GM19468 (cell line): ENCODE measurements at regions not wholly inside any gene's neighbourhood (a gene's known extent, or its start where the extent isn't known, plus 50 kb on each side); places are given as distances from the start of the nearest gene placed in this dataset.
"Not testable (repeated sequence)": the region's sequence is repeated elsewhere in the genome, so short reads cannot be mapped to it uniquely, and the experiment has no call there.

Experiments
- ATAC-seq: cut with Tn5 transposase; IDR thresholded peaks from one replicate; pipeline ENCODE4 v1.9.1; 2021; ENCODE audit warnings: mild to moderate bottlenecking, moderate library complexity, moderate number of reproducible peaks; ENCODE audit not compliant: unreplicated experiment; ENCODE audit errors: extremely low read depth

DNA sequence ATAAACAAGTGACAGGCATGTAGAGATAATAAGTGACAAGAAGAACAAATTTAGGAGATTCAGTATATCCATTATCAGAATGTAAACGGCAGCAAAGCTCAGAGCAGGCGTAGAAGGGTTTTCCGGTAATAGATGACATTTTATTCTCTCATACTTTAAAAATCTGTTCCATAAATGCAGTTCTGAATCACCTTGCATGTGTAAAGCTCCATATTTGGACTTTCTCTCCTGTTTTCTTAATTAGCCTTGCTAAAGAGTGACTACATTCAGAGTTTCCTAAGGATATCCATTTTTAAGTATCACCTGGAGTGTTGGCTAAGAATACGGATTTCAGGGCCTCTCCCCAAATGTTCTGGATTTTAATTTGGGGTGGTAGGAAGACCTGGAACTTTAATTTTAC lies 122.0 kb downstream of the SPP2 start:
- ATAC-seq, result no peak

- ATAC-seq, result no peak
Observed at GRCh38 chr2:234172066-234172465, 121.6 kb downstream of the SPP2 start.

GRCh38 chr2:234171666-234172065 lies 121.2 kb downstream of the SPP2 start:
- ATAC-seq, result no peak

GRCh38 chr2:234169674-234170073 lies 119.2 kb downstream of the SPP2 start:
- ATAC-seq, result no peak

GRCh38 chr2:234168605-234169570 lies 118.4 kb downstream of the SPP2 start:
- ATAC-seq, result not testable (repeated sequence)

DNA sequence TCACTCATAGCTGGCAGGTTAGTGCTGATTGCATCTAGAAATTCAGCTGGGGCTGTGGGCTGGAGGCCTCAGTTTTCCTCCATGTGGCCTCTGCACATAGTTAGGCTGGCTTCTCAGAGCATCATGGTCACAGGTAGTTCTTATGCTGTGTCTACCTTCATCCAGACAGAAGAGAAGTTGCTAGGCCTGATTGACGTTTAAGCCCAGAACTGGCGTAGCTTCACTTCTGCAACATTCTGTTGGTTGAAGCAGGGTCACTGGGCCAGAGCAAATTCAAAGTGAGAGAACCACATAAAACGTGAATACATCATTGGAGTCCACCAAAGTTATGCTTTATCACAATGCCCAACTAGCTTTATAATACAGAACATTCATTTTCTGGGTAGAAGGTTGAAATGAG lies 116.0 kb downstream of the SPP2 start:
- no peak for ATAC-seq

DNA sequence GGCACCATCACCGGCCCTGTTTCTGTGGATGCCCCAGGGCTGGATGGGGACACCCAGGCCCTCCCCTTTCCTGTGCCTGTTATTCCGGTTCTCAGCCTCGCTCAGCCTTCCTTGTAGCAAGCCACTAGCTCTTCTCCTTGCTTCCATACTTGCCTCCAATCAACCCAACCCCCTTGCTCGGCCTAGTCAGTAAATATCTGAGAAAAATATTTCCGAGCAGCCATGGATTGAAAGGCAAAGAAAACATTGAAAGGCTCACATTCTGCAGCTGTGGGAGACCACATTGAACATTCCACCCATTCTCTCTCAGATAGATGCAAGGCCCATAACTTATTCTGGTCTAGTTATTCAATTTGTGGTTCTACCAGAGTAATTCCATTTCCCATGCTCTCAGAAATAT lies 114.9 kb downstream of the SPP2 start:
- no peak for ATAC-seq

DNA sequence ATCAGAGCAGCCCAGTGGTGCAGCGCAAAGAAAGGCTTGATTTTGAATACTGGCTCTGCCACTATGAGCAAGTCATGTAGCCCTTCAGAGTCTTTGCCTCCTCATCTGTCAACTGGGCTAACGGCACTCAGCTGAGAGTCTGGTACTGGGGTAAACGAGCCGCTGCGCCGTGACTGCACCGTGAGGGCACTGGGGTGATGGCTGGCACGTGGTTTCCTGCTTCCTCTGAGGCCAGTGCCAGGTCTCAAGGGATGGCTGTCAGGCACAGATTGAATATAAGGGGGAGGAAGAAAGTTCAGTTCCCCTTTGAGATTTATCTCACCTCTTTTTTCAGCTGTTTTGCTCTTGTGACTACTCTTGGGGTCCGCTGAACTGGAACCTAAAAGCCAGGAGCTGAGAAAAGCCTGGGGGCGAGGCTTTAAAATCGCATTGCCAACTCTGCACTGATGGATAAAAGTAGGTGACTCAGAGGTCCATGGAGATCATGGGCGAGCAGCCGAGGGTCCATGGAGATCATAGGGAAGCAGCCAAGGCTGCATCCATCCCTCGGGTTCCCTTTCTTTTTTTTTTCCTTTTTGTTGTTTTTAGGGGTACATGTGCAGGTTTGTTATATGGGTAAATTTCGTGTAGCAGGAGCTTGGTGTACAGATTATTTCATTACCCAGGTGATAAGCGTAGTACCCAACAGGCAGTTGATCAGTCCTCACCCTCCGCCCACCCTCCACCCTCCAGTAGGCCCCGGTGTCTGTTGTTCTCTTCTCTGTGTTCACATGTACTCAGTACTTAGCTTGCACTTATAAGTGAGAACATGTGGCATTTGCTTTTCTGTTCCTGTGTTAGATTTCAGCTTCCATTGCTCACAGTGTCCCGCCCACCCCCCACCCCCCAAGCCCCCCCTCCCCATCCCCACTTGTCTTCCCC lies 114.3 kb downstream of the SPP2 start:
- ATAC-seq, result no peak

GRCh38 chr2:234163510-234164045 lies 113.1 kb downstream of the SPP2 start:
- ATAC-seq, result no peak

GRCh38 chr2:234162861-234163260 lies 112.4 kb downstream of the SPP2 start:
- no peak for ATAC-seq

GRCh38 chr2:234161932-234162331 lies 111.4 kb downstream of the SPP2 start:
- no peak for ATAC-seq

DNA sequence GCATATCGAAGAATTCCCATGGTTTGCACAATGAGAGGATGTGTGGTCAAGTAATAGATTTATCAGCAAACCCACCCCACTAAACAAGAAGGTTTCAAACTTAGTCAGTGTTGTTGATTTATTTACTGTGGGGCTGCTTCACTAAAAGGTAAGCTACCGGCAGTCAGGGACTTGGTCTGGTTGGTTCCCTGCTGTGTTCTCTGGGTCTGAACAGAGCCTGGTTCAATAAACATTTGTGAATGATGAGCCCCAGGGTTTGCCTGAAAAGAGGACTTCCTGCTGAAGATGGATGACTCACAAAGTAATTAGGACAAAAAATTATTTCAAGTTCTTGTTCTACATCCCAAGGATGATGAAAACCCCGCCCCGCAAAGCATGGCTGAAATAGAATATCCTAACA lies 108.3 kb downstream of the SPP2 start:
- no peak for ATAC-seq

DNA sequence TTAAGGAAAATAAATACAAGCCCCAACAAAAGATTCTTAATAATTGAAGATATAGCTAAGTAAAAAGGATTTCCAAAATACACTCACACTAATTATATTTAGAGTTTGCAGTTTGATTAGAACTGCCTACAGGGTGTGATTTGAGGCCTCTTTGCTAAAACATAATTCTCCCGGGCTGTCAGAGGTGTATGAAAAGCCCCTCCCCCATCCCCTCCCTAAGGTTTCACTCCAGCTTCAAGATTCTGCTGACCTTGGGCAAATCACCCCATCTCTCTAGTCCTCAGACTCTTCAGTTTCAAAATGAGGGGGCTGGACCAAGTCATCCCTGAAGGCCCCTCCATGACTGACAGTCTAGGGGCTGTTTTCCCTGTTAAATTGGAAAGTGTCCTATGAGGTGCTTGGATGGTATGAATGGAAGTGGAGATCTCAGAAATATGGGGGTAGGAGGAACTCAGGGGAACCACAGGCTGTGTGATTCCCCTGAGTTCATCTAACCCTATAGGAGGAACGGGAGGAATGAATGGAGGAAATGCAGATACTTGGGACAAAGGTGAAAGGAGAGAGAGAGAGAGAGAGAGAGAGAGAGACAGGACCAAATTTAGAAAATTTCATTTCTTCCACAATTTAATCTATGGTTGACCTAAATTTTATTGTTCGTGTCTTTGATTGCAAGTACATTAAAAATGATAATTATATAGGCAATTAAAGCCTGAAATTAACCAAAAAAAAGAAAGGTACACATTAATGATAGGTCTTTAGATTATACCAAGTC lies 107.5 kb downstream of the SPP2 start:
- ATAC-seq, result no peak

DNA sequence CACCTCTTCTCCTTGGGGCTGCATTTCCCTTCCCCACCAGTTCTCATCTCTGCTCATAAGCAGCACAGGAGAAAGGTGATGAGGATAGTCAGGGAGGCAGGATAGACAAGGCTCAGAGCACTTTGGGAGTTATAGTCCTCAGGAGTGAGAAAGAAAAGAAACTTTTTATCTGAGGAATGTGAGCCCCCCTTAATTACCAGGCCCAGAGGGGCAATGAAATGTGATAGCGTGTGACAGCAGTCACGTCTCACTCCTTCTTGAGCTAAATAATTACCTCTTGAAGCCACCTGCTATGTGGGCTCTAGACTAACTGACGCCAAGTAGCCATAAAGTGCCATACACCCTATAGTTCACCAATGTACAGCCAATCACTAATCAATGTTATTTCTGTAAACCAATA lies 105.8 kb downstream of the SPP2 start:
- ATAC-seq, result no peak

GRCh38 chr2:234152835-234153234 lies 102.3 kb downstream of the SPP2 start:
- not testable (repeated sequence) for ATAC-seq

- ATAC-seq, result no peak
Observed at GRCh38 chr2:234147335-234147861, 96.9 kb downstream of the SPP2 start.

GRCh38 chr2:234146087-234146826 lies 95.8 kb downstream of the SPP2 start:
- no peak for ATAC-seq

DNA sequence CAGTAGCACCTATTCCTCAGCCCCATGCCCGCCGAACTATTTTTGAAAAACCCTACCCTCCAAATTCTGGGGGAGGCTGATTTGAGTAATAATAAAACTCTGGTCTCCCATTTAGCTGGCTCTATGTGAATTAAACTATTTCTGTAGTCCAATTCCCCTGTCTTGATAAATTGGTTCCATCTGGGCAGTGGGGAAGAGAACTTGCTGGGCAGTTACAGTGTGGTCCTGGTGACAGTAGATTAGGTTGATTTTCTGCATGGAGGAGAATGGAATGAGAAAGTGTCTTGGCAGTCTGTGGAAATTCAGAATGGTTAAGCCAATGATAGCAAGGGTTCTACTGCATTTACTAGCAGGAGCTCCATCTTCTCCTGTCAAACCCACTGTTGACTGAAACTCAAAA lies 95.0 kb downstream of the SPP2 start:
- ATAC-seq, result no peak

GRCh38 chr2:234145057-234145456 lies 94.6 kb downstream of the SPP2 start:
- no peak for ATAC-seq
